AG04450 (cell line): ENCODE measurements at regions not wholly inside any gene's neighbourhood (a gene's known extent, or its start where the extent isn't known, plus 50 kb on each side); places are given as distances from the start of the nearest gene placed in this dataset.

Source experiments
- CTCF ChIA-PET: fragments of 300-600, 350-600 bp; formaldehyde crosslinking; extraction: SDS; loops from one replicate; lab custom pipeline; 2022; ENCODE audit warnings: antibody characterized with exemption, inconsistent platforms; lab: Charles Lee
- POLR2A ChIA-PET: fragments of 350-600 bp; formaldehyde crosslinking; extraction: SDS; loops from one replicate; lab custom pipeline; 2021; ENCODE audit warnings: antibody characterized with exemption, inconsistent platforms; lab: Yijun Ruan, JAX
- DNase-seq: peaks from one replicate; pipeline ENCODE4 v3.0.0-alpha.2; 2011; ENCODE audit warnings: low read depth, low spot score
- H3K27ac ChIP-seq: one replicate; pipeline ENCODE4 v1.5.1; 2012; ENCODE audit warnings: low read depth, low read length, control low read depth
- H3K27me3 ChIP-seq: one replicate; pipeline ENCODE4 v1.6.0; 2012; ENCODE audit warnings: low read length; ENCODE audit not compliant: control insufficient read depth, insufficient read depth
- H3K4me3 ChIP-seq: 2 replicates; pipeline ENCODE4 v1.5.1; 2011; ENCODE audit warnings: mild to moderate bottlenecking, low read depth, low read length, control low read depth
- H3K9me3 ChIP-seq: 2 replicates; pipeline ENCODE4 v1.5.1; 2012; ENCODE audit warnings: low read length; ENCODE audit not compliant: control insufficient read depth, insufficient read depth
- TF ChIP-seq, protein P1 (sequence below): IDR thresholded peaks from 2 replicates; pipeline ENCODE4 v1.5.1; 2011; ENCODE audit warnings: low read depth, low read length, control low read depth, inconsistent platforms

DNA sequence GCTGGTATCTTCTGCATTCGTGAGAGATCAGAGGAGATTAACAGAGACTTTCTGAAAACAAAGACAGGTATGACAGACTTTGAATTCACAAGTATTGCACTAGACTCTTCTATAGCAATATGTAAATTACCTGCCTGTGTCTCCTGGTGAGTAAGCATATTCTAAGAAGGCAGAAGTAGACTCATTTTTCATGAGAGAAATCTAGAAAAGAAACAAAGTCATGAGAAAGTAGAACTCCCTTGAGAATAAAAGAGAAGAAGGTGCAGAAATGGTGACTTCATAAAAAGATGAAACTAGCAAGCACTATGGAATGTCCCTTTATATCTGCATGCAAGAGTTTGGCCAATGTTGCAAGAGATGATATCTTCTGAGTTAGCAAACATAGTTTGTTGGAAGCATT is 419.8 kb downstream of the DMRT2 start:
- H3K27me3 ChIP-seq: no peaks in the 10 kb centered on the region
- POLR2A ChIA-PET: no interaction called here
- no peak overlapping the region for H3K4me3 ChIP-seq
- peaks cover 10% of the 10 kb centered on the region; the same call in 1 of the 2 replicates for H3K9me3 ChIP-seq
- CTCF ChIA-PET: no interaction called here
- DNase-seq: no peak
- TF ChIP-seq, protein P1, sequence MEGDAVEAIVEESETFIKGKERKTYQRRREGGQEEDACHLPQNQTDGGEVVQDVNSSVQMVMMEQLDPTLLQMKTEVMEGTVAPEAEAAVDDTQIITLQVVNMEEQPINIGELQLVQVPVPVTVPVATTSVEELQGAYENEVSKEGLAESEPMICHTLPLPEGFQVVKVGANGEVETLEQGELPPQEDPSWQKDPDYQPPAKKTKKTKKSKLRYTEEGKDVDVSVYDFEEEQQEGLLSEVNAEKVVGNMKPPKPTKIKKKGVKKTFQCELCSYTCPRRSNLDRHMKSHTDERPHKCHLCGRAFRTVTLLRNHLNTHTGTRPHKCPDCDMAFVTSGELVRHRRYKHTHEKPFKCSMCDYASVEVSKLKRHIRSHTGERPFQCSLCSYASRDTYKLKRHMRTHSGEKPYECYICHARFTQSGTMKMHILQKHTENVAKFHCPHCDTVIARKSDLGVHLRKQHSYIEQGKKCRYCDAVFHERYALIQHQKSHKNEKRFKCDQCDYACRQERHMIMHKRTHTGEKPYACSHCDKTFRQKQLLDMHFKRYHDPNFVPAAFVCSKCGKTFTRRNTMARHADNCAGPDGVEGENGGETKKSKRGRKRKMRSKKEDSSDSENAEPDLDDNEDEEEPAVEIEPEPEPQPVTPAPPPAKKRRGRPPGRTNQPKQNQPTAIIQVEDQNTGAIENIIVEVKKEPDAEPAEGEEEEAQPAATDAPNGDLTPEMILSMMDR: no peak
- no peak overlapping the region for H3K27ac ChIP-seq

DNA sequence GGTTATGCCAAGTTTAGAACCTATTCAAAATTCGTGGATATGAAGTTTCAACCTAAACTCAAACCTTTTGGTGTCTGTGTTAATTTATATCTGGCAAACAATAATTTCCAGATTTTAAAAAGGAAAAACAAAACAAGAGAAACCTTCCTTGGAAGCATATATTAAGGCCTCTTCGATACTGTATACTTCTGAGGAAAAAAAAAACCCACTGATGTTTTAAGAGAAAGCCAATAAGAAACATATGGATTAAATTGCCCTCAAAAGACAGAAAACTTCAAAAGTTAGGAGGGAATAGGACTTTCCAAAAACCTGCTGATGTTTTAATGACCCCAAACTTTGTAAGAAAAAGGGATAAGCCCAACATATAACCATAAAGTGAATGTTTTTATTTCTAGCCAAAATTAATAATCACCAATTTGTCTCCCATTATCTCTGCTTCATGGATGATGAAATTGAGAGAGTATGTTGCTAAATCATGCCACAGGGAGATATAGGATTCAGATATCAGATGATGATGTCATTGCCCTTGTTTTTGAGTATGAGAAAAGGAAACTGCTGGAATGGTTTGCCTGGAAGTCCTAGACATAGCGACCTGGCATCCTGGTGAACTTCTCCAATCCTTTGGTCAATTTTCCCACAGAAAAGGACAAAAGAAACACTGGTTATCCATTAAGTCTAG is 423.9 kb downstream of the DMRT2 start:
- DNase-seq: no peak
- TF ChIP-seq, protein P1: no peak
- H3K27me3 ChIP-seq: no peaks in the 10 kb centered on the region

DNA sequence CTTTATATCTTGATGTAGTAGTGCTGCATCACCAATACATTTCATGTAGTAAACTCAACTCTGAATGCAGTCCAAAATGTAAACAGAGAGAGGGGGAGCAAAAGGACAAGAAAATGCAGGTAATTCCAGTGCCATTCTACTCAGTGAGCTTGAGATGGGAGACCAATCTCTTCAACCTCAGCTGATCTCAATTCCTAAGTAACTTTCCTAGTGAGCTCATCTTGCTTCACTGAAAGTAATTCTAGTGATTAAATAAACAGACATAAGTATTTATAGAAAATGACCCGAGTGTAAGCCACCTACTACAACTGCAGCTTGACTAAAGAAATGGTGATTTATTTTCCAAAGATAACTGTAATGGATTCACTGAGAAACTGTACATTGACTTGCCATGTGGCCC is 424.5 kb downstream of the DMRT2 start:
- POLR2A ChIA-PET: no interaction called here
- DNase-seq: no peak
- Histone ChIP-seq H3K27me3 (no peaks in the 10 kb centered on the region), H3K4me3 (no peak overlapping the region), H3K9me3 (peaks cover 6% of the 10 kb centered on the region), H3K27ac (no peak overlapping the region)
- TF ChIP-seq, protein P1: no peak
- CTCF ChIA-PET: no interaction called here

More for the DNA sequence above, 423.9 kb downstream of the DMRT2 start:
- Histone ChIP-seq H3K4me3 (no peak overlapping the region), H3K9me3 (peaks cover 6% of the 10 kb centered on the region), H3K27ac (no peak overlapping the region)
- CTCF ChIA-PET: no interaction called here
- POLR2A ChIA-PET: no interaction called here

DNA sequence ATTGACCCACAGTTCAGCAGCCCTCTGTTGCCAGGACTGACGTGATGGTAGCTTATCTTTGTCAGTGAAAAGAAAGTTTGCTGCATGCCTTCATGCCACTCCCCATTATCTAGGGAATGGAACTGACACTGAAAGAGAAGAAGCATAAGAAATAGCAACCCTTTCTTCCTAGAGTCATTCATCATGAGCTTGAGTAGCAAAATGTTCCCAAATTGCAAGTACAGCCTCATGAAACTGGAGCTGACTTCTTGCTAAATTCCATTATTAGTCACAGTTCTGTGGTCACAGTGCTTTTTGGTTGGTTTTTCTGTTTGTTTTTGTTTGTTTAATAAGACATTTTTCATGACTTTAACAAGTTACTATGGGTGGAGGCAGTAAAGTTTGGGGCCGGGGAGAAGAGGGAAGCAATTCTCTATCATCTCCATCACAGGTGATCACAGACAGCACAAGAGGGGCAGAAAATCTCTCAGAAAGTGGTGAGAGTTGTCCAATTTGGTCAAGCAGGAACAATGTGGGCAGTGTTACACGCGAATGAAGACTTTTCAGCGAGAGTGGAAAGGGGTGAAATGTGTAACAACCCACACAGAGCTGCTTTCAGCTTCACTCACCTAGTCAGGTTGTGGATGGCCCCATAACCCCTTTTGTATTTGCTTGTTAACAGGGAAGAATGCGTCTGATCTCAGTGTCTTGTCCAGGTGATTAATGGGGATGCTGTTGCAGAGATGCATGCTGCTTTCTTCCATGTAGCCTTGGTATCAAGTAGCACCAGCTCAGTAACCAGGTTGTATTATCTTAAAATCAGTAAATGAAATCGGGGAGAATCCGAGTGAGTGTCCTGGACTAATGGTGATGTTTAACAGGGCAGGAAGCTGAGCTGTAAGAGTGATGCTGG is 440.4 kb downstream of the DMRT2 start:
- POLR2A ChIA-PET: no interaction called here
- Histone ChIP-seq H3K27me3 (no peaks in the 10 kb centered on the region), H3K27ac (no peak overlapping the region), H3K9me3 (peaks cover 2% of the 10 kb centered on the region), H3K4me3 (no peak overlapping the region)
- DNase-seq: no peak
- CTCF ChIA-PET: no interaction called here
- TF ChIP-seq, protein P1: no peak

DNA sequence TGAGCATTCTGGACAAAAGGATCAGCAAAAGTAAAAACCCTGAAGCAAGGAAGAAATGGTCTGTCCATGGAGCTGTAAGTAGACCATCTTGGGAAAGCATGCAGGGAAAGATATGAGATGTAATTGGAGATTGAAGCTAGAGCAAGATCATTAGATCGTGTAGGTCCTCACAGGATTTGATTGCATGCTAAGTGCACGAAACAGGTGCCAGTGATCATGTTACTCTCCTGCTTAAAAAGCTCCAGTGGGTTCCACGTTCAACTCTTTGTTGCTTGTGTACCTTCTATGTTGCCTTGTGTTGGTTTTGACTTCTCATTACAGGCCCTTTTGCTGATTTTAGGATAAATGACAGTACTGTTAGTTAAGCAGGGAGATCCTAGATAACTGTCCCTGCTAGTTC is 442.0 kb downstream of the DMRT2 start:
- H3K4me3 ChIP-seq: no peak overlapping the region
- TF ChIP-seq, protein P1: no peak
- ChIA-PET CTCF (no interaction called here), POLR2A (no interaction called here)
- peaks cover 2% of the 10 kb centered on the region for H3K9me3 ChIP-seq
- H3K27me3 ChIP-seq: no peaks in the 10 kb centered on the region
- no peak for DNase-seq
- no peak overlapping the region for H3K27ac ChIP-seq
